CD14-positive monocyte (primary cell): ENCODE measurements at regions not wholly inside any gene's neighbourhood (a gene's known extent, or its start where the extent isn't known, plus 50 kb on each side); places are given as distances from the start of the nearest gene placed in this dataset.

Source experiments
- DNase-seq, 3 donors: peaks; one replicate each; pipeline ENCODE4 v3.0.0-alpha.2; 2011 to 2022
- H2AFZ ChIP-seq: 2 replicates; pipeline ENCODE4 v1.6.0; 2012; ENCODE audit warnings: mild to moderate bottlenecking, low read depth, low read length, inconsistent platforms; ENCODE audit not compliant: insufficient read depth, poor library complexity, severe bottlenecking
- H3K27ac ChIP-seq, 2 donors: 1 replicate in 1 of 2; 2 replicates in 1 of 2; pipeline ENCODE4 v1.5.1; 2012 to 2013; ENCODE audit warnings: low read length in 2 of 2, control low read depth in 1 of 2, inconsistent platforms in 1 of 2, low read depth in 1 of 2, mild to moderate bottlenecking in 1 of 2
- H3K27me3 ChIP-seq, 2 donors: one replicate each; pipeline versions ENCODE4 v1.6.0 to v1.6.1; 2011 to 2013; ENCODE audit warnings: low read length in 2 of 2; ENCODE audit not compliant: control insufficient read depth in 2 of 2, insufficient read depth in 2 of 2
- H3K36me3 ChIP-seq, 2 donors: replicated peaks in 1 of 2; 1 replicate in 1 of 2; 2 replicates in 1 of 2; pipeline versions ENCODE4 v1.5.1 to v1.6.1; 2012 to 2013; ENCODE audit warnings: low read length in 2 of 2, control low read depth in 1 of 2, inconsistent platforms in 1 of 2, mild to moderate bottlenecking in 1 of 2; ENCODE audit not compliant: insufficient read depth in 2 of 2, control insufficient read depth in 1 of 2
- H3K4me1 ChIP-seq, 2 donors: 1 replicate in 1 of 2; 2 replicates in 1 of 2; pipeline versions ENCODE4 v1.5.1 to v1.6.1; 2012 to 2013; ENCODE audit warnings: low read length in 2 of 2, control low read depth in 1 of 2, inconsistent platforms in 1 of 2, mild to moderate bottlenecking in 1 of 2, moderate library complexity in 1 of 2; ENCODE audit not compliant: insufficient read depth in 2 of 2, control insufficient read depth in 1 of 2
- H3K4me2 ChIP-seq: replicated peaks from 2 replicates; pipeline ENCODE3; 2012; ENCODE audit warnings: low read length, moderate library complexity, mild to moderate bottlenecking; ENCODE audit not compliant: poor library complexity, severe bottlenecking; ENCODE audit errors: extremely low read depth
- H3K4me3 ChIP-seq, 3 experiments: fragments of 200-600 bp in 1 of 3; sonication (generic) in 1 of 3; replicated peaks in 1 of 3; 1 replicate in 2 of 3; 2 replicates in 1 of 3; pipeline ENCODE4 v1.5.1; 2011 to 2013; ENCODE audit warnings: low read length in 3 of 3, mild to moderate bottlenecking in 3 of 3, control low read depth in 2 of 3, low read depth in 2 of 3, inconsistent platforms in 1 of 3, moderate library complexity in 1 of 3
- H3K79me2 ChIP-seq: 2 replicates; pipeline ENCODE4 v1.6.0; 2012; ENCODE audit warnings: mild to moderate bottlenecking, control low read depth, inconsistent platforms, low read length, moderate library complexity; ENCODE audit not compliant: insufficient read depth
- H3K9ac ChIP-seq: 2 replicates; pipeline ENCODE4 v1.6.0; 2017; ENCODE audit warnings: low read length, mild to moderate bottlenecking; ENCODE audit not compliant: insufficient read depth, poor library complexity, severe bottlenecking
- H3K9me3 ChIP-seq, 2 donors: replicated peaks in 1 of 2; 1 replicate in 1 of 2; 2 replicates in 1 of 2; pipeline versions ENCODE4 v1.5.1 to v1.6.1; 2012 to 2013; ENCODE audit warnings: low read length in 2 of 2, control low read depth in 1 of 2; ENCODE audit not compliant: control insufficient read depth in 1 of 2, insufficient read depth in 1 of 2
- H4K20me1 ChIP-seq: 2 replicates; pipeline ENCODE4 v1.6.0; 2012; ENCODE audit warnings: mild to moderate bottlenecking, low read length, control low read depth, moderate library complexity; ENCODE audit not compliant: insufficient read depth
- H3K27ac Mint-ChIP-seq, 7 donors: one replicate each; pipeline ENCODE4 v1.8.0; 2020; ENCODE audit warnings: mild to moderate bottlenecking in 7 of 7, mixed read lengths in 7 of 7, moderate library complexity in 6 of 7, inconsistent platforms in 2 of 7
- H3K27me3 Mint-ChIP-seq, 3 donors: one replicate each; pipeline ENCODE4 v1.8.0; 2021 to 2022; ENCODE audit warnings: low read depth in 3 of 3, mild to moderate bottlenecking in 3 of 3, mixed read lengths in 3 of 3, moderate library complexity in 3 of 3, inconsistent platforms in 1 of 3
- H3K36me3 Mint-ChIP-seq, 2 donors: one replicate each; pipeline ENCODE4 v1.8.0; 2020; ENCODE audit warnings: mixed read lengths in 2 of 2, inconsistent platforms in 1 of 2, mild to moderate bottlenecking in 1 of 2
- H3K4me1 Mint-ChIP-seq: one replicate; pipeline ENCODE4 v1.8.0; 2020; ENCODE audit warnings: mild to moderate bottlenecking, mixed read lengths
- H3K4me3 Mint-ChIP-seq, 2 donors: one replicate each; pipeline ENCODE4 v1.8.0; 2020; ENCODE audit warnings: mild to moderate bottlenecking in 2 of 2, mixed read lengths in 2 of 2, moderate library complexity in 1 of 2
- H3K9me3 Mint-ChIP-seq, 7 donors: one replicate each; pipeline ENCODE4 v1.8.0; 2020 to 2022; ENCODE audit warnings: mixed read lengths in 7 of 7, mild to moderate bottlenecking in 6 of 7, moderate library complexity in 6 of 7, inconsistent platforms in 2 of 7
- CTCF ChIP-seq: fragments of 200-600 bp; IDR thresholded peaks from one replicate; pipeline ENCODE4 v1.8.0; 2022; ENCODE audit warnings: antibody characterized with exemption, mild to moderate bottlenecking
- WGBS: methylation state at CpG from one replicate; pipeline ENCODE4 v1.1.5; 2013; ENCODE audit warnings: missing lambda C conversion rate; ENCODE audit not compliant: insufficient coverage; 5-methylcytosine and 5-hydroxymethylcytosine counted together
- intact Hi-C, 2 donors: fragments of 100-400 bp; cut with micrococcal nuclease; formaldehyde crosslinking; loops; one replicate each; pipeline versions ENCODE4 v1.15.0 to v1.15.1; 2023

- no peak overlapping the region for H3K4me3 ChIP-seq
- H3K4me2 ChIP-seq, result no peak overlapping the region
- no peaks in the 10 kb centered on the region for H4K20me1 ChIP-seq
- H3K4me1 ChIP-seq, result no peaks in the 10 kb centered on the region
- no peaks in the 10 kb centered on the region for H3K9me3 ChIP-seq
- H3K79me2 ChIP-seq, result no peaks in the 10 kb centered on the region
- Mint-ChIP-seq H3K4me3 (no peak overlapping the region), H3K4me1 (no peaks in the 10 kb centered on the region), H3K36me3 (no peaks in the 10 kb centered on the region), H3K27me3 (no peaks in the 10 kb centered on the region), H3K27ac (no peak overlapping the region), H3K9me3 (peaks cover 0 to 3% (median 0%) of the 10 kb centered on the region in 7 donors)
- H2AFZ ChIP-seq, result no peak overlapping the region
- no peak for DNase-seq
- no peak overlapping the region for H3K27ac ChIP-seq
- TF ChIP-seq CTCF, result no peak
- intact Hi-C loops, result no loop called here
- no peaks in the 10 kb centered on the region for H3K27me3 ChIP-seq
- H3K36me3 ChIP-seq, result no peaks in the 10 kb centered on the region
- H3K9ac ChIP-seq, result no peak overlapping the region
Observed at GRCh38 chrX:128870361-128870760, 652.9 kb downstream of the SMARCA1 start.

GRCh38 chrX:128862557-128862956, 660.7 kb downstream of the SMARCA1 start:
- H2AFZ ChIP-seq, result no peak overlapping the region
- no peak overlapping the region for H3K4me2 ChIP-seq
- no peak for TF ChIP-seq CTCF
- H3K9me3 ChIP-seq, result no peaks in the 10 kb centered on the region
- intact Hi-C loops, result no loop called here
- H4K20me1 ChIP-seq, result no peaks in the 10 kb centered on the region
- no peak for DNase-seq
- no peaks in the 10 kb centered on the region for H3K79me2 ChIP-seq
- H3K36me3 ChIP-seq, result no peaks in the 10 kb centered on the region
- H3K27me3 ChIP-seq, result no peaks in the 10 kb centered on the region
- no peak overlapping the region for H3K4me3 ChIP-seq
- Mint-ChIP-seq H3K4me1 (no peaks in the 10 kb centered on the region), H3K27ac (no peak overlapping the region), H3K4me3 (no peak overlapping the region), H3K27me3 (peaks cover 0 to 2% (median 0%) of the 10 kb centered on the region in 3 donors), H3K36me3 (no peaks in the 10 kb centered on the region), H3K9me3 (no peaks in the 10 kb centered on the region)
- no peak overlapping the region for H3K27ac ChIP-seq
- no peaks in the 10 kb centered on the region for H3K4me1 ChIP-seq
- no peak overlapping the region for H3K9ac ChIP-seq
- no CpG with 5 or more reads among the region's 2 CpGs for WGBS
